Kidney (tissue), 13 donors: ENCODE measurements at regions not wholly inside any gene's neighbourhood (a gene's known extent, or its start where the extent isn't known, plus 50 kb on each side); places are given as distances from the start of the nearest gene placed in this dataset.

ENCODE experiments used
- DNase-seq, 5 donors: peaks; one replicate each; pipeline ENCODE4 v3.0.0-alpha.2; 2013 to 2020
- FAIRE-seq: peaks from 2 replicates; lab custom pipeline; 2012; peaks lifted over from hg19 to GRCh38; lab: Jason Lieb, UNC
- H3K27ac ChIP-seq, 2 donors: one replicate each; pipeline ENCODE4 v1.7.0; 2013; ENCODE audit warnings: low read depth in 2 of 2, low read length in 2 of 2, inconsistent platforms in 1 of 2
- H3K27me3 ChIP-seq: one replicate; pipeline ENCODE4 v1.7.1; 2013; ENCODE audit warnings: low read length, inconsistent platforms; ENCODE audit not compliant: control insufficient read depth, insufficient read depth
- H3K36me3 ChIP-seq, 3 donors: one replicate each; pipeline versions ENCODE4 v1.7.0 to v1.7.1; 2013; ENCODE audit warnings: low read length in 3 of 3, control low read depth in 1 of 3, inconsistent platforms in 1 of 3; ENCODE audit not compliant: insufficient read depth in 3 of 3, control insufficient read depth in 2 of 3
- H3K4me1 ChIP-seq, 3 donors: one replicate each; pipeline versions ENCODE4 v1.7.0 to v1.7.1; 2013; ENCODE audit warnings: low read length in 3 of 3, inconsistent platforms in 1 of 3, low read depth in 1 of 3; ENCODE audit not compliant: control insufficient read depth in 2 of 3, insufficient read depth in 2 of 3
- H3K4me3 ChIP-seq, 3 donors: one replicate each; pipeline versions ENCODE4 v1.7.0 to v1.8.1; 2013; ENCODE audit warnings: low read length in 3 of 3, control low read depth in 1 of 3, inconsistent platforms in 1 of 3
- H3K9ac ChIP-seq, 3 donors: one replicate each; pipeline versions ENCODE4 v1.7.0 to v1.7.1; 2013; ENCODE audit warnings: low read length in 3 of 3, control low read depth in 1 of 3, inconsistent platforms in 1 of 3
- H3K9me3 ChIP-seq, 3 donors: one replicate each; pipeline versions ENCODE4 v1.7.0 to v1.7.1; 2013; ENCODE audit warnings: low read length in 3 of 3, control low read depth in 1 of 3, inconsistent platforms in 1 of 3; ENCODE audit not compliant: control insufficient read depth in 2 of 3, insufficient read depth in 1 of 3
- intact Hi-C: fragments of 100-400 bp; cut with DNase I; formaldehyde crosslinking; loops from one replicate; pipeline ENCODE4 v1.11.1; 2022
- TF ChIP-seq, protein P1 (sequence below): IDR thresholded peaks from 3 replicates; pipeline ENCODE4 v1.5.1; 2012; ENCODE audit warnings: mild to moderate bottlenecking, moderate library complexity, borderline replicate concordance; ENCODE audit not compliant: insufficient read depth; ENCODE audit errors: extremely low read depth
- donor health status: control.
- donor health status: control.
- donor health status: control.
- donor health status: control.
- donor health status: control.
- donor health status: DM: yes; HTN: yes; CAD: no.
- donor health status: Normal renal cell carcinoma (clear cell type).

DNA sequence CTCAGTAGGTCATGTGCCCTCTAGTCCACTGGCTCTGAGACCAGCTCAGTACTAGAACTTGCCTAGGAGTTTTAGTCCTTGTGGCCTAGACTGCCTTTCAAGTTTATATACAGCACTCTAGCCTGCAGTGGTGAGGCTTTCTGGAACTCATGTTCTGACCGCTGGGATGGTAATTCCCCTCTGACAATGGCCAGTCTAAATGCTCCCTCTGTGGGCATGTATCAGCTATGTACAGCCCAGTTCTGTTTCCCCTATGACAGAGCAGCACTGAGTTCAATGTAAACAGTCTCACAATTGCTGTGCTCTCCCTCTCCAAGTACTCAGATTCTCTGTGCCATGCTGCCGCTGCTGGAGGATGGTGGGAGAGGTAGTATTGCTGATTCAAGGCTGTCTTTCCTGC lies 68.6 kb upstream of the SLC27A6 start:
- Histone ChIP-seq H3K4me1 (no peaks in the 10 kb centered on the region), H3K36me3 (no peaks in the 10 kb centered on the region), H3K27ac (no peak overlapping the region), H3K9ac (no peak overlapping the region), H3K4me3 (no peak overlapping the region), H3K9me3 (peaks cover 0 to 2% (median 0%) of the 10 kb centered on the region in 3 donors), H3K27me3 (no peaks in the 10 kb centered on the region)
- TF ChIP-seq, protein P1, sequence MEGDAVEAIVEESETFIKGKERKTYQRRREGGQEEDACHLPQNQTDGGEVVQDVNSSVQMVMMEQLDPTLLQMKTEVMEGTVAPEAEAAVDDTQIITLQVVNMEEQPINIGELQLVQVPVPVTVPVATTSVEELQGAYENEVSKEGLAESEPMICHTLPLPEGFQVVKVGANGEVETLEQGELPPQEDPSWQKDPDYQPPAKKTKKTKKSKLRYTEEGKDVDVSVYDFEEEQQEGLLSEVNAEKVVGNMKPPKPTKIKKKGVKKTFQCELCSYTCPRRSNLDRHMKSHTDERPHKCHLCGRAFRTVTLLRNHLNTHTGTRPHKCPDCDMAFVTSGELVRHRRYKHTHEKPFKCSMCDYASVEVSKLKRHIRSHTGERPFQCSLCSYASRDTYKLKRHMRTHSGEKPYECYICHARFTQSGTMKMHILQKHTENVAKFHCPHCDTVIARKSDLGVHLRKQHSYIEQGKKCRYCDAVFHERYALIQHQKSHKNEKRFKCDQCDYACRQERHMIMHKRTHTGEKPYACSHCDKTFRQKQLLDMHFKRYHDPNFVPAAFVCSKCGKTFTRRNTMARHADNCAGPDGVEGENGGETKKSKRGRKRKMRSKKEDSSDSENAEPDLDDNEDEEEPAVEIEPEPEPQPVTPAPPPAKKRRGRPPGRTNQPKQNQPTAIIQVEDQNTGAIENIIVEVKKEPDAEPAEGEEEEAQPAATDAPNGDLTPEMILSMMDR = no peak
- no peak for DNase-seq
- FAIRE-seq = no peak
- intact Hi-C loops = no loop called here

DNA sequence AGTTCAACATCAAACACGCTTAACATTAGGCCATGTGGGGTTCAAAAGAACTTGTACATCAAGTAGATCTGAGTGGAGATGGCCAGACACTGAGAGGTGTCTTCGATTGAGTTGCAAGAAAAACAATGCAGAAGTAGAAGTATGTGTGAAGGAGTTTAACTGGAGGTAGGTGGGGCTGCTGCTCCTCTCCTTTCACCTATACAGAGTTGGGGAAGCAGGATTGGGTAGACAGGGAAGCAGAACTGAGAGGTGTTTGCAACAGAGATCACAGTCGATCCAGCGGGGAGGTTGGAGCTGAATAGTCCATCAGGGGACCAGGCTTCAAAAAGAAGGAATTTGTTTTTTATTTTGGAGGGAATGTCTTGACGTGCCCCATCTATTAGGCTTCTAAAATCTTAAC lies 61.7 kb upstream of the SLC27A6 start:
- Histone ChIP-seq H3K27me3 (no peaks in the 10 kb centered on the region), H3K9ac (no peak overlapping the region), H3K27ac (no peak overlapping the region), H3K4me1 (no peaks in the 10 kb centered on the region), H3K9me3 (no peaks in the 10 kb centered on the region), H3K36me3 (no peaks in the 10 kb centered on the region), H3K4me3 (no peak overlapping the region)
- FAIRE-seq = no peak
- DNase-seq = no peak
- intact Hi-C loops = no loop called here
- TF ChIP-seq, protein P1 = no peak

DNA sequence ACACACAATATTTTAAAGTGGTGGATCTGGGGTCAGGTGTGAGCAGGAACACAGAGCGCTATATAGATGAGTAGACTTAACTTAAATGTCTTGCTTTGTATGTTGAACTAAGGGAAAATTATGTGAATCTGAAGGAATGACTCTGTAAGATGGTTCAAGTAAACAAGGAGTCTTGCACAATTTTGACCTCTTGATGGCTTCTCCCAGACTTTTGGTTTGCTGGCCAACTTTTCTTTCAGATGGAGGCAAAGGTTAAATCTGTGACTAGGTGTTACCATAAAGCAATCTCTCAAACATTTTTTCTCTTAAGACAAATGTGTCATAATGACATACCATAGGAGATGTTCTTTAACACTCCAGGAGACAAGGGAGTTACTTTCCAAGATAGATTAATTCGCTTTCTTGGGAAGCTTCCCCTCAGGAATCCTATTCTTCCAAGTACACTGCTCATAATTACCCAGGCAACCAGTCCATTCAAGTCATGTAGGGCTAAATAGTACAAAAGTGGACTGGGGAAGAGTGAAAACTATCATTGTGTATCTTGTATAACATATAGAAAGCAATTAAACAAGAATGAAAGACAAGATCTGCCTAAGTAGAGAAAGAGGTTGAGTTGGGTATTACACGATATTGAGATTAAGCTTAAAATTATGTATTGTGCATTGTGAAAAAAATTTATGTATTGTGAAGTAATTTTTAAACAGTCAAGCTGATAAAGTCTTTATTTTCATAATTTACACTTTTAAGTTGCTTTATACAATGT lies 60.3 kb upstream of the SLC27A6 start:
- no peak for DNase-seq
- Histone ChIP-seq H3K36me3 (no peaks in the 10 kb centered on the region), H3K4me3 (no peak overlapping the region), H3K27ac (no peak overlapping the region), H3K9ac (no peak overlapping the region), H3K9me3 (no peaks in the 10 kb centered on the region), H3K4me1 (no peaks in the 10 kb centered on the region), H3K27me3 (no peaks in the 10 kb centered on the region)
- no peak for FAIRE-seq
- TF ChIP-seq, protein P1 = no peak
- intact Hi-C loops = no loop called here
